HG02759 (cell line): ENCODE measurements at regions not wholly inside any gene's neighbourhood (a gene's known extent, or its start where the extent isn't known, plus 50 kb on each side); places are given as distances from the start of the nearest gene placed in this dataset.
"Not testable (repeated sequence)": the region's sequence is repeated elsewhere in the genome, so short reads cannot be mapped to it uniquely, and the experiment has no call there.

ENCODE experiments used
- ATAC-seq: cut with Tn5 transposase; IDR thresholded peaks from one replicate; pipeline ENCODE4 v1.9.1; 2021; ENCODE audit warnings: mild to moderate bottlenecking, moderate library complexity; ENCODE audit not compliant: unreplicated experiment

- no peak for ATAC-seq
These were observed 246.7 kb downstream of the SHOX2 start for GRCh38 chr3:157859541-157859940.

- no peak for ATAC-seq
These were observed 247.4 kb downstream of the SHOX2 start for GRCh38 chr3:157858821-157859220.

GRCh38 chr3:157857440-157857839, 248.8 kb downstream of the SHOX2 start:
- ATAC-seq: no peak

- no peak for ATAC-seq
These were observed 249.9 kb downstream of the SHOX2 start for GRCh38 chr3:157856078-157856939.

- not testable (repeated sequence) for ATAC-seq
These were observed 260.4 kb downstream of the SHOX2 start for GRCh38 chr3:157845839-157846238.

GRCh38 chr3:157844800-157845565, 261.2 kb downstream of the SHOX2 start:
- ATAC-seq: no peak

GRCh38 chr3:157844216-157844615, 262.0 kb downstream of the SHOX2 start:
- no peak for ATAC-seq

- ATAC-seq: no peak
These were observed 265.2 kb downstream of the SHOX2 start for GRCh38 chr3:157841029-157841428.

- ATAC-seq: no peak
These were observed 265.7 kb downstream of the SHOX2 start for GRCh38 chr3:157840564-157840963.

GRCh38 chr3:157838457-157838856, 267.8 kb downstream of the SHOX2 start:
- no peak for ATAC-seq

- no peak for ATAC-seq
These were observed 268.9 kb downstream of the SHOX2 start for GRCh38 chr3:157837336-157837735.

- no peak for ATAC-seq
These were observed 270.2 kb downstream of the SHOX2 start for GRCh38 chr3:157836022-157836421.

- no peak for ATAC-seq
These were observed 273.6 kb downstream of the SHOX2 start for GRCh38 chr3:157832588-157832987.

- ATAC-seq: no peak
These were observed 275.5 kb downstream of the SHOX2 start for GRCh38 chr3:157830556-157831236.

- no peak for ATAC-seq
These were observed 276.4 kb downstream of the SHOX2 start for GRCh38 chr3:157829786-157830185.

GRCh38 chr3:157824281-157824680, 281.9 kb downstream of the SHOX2 start:
- ATAC-seq: no peak

- no peak for ATAC-seq
These were observed 283.2 kb downstream of the SHOX2 start for GRCh38 chr3:157823050-157823449.

GRCh38 chr3:157820157-157820517, 286.1 kb downstream of the SHOX2 start:
- no peak for ATAC-seq

GRCh38 chr3:157819270-157820156, 286.7 kb downstream of the SHOX2 start:
- ATAC-seq: no peak

- no peak for ATAC-seq
These were observed 289.3 kb downstream of the SHOX2 start for GRCh38 chr3:157816896-157817295.

GRCh38 chr3:157816296-157816695, 289.9 kb downstream of the SHOX2 start:
- no peak for ATAC-seq
